ENCODE measurements at regions not wholly inside any gene's neighbourhood (a gene's known extent, or its start where the extent isn't known, plus 50 kb on each side); places are given as distances from the start of the nearest gene placed in this dataset.

- TF ChIP-seq ZNF274 (IDR thresholded peaks at IDR 0.05; ENCODE audit: low read depth, low read length) (no peak), YY1 (IDR thresholded peaks at IDR 0.05; ENCODE audit: insufficient read depth, insufficient read length) (no peak), SUZ12 (IDR thresholded peaks at IDR 0.05; ENCODE audit: extremely low read depth, insufficient read depth, insufficient read length) (no peak)
Observed at GRCh38 chrX:2627272-2627867, 63.7 kb upstream of the CD99 start.
